Amniotic stem cell (primary cell): ENCODE measurements at regions not wholly inside any gene's neighbourhood (a gene's known extent, or its start where the extent isn't known, plus 50 kb on each side); places are given as distances from the start of the nearest gene placed in this dataset.
"Not testable (repeated sequence)": the region's sequence is repeated elsewhere in the genome, so short reads cannot be mapped to it uniquely, and the experiment has no call there.

Experiments
- DNase-seq: peaks from one replicate; lab custom pipeline; 2025; lab: John Stamatoyannopoulos, UW

DNA sequence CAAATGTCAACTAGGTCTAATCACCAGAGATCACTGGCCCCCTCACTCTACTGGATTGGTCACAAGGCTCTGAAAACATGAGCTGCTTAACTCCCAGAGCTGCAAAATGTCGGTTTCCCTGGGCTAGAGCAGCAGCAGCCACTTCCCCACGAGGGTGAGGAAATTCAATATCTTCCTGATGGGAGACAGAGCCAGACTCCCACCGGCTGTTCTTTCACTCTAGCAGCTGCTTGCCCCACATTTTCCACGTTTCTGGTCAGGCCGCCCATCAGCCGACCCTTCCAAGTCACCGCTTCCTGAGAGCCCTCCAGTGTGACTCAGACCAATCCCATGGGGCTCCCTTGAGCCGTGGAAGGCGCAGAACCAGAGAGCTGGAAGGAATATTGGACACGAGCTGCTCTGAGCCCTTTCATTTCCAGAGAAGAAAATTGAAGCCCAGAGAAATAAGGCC is 227.0 kb downstream of the ADAMTS15 start:
- no peak for DNase-seq

GRCh38 chr11:130675917-130676316 is 227.5 kb downstream of the ADAMTS15 start:
- DNase-seq: no peak

GRCh38 chr11:130677486-130678153 is 229.2 kb downstream of the ADAMTS15 start:
- peak; percentile 27 for DNase-seq

DNA sequence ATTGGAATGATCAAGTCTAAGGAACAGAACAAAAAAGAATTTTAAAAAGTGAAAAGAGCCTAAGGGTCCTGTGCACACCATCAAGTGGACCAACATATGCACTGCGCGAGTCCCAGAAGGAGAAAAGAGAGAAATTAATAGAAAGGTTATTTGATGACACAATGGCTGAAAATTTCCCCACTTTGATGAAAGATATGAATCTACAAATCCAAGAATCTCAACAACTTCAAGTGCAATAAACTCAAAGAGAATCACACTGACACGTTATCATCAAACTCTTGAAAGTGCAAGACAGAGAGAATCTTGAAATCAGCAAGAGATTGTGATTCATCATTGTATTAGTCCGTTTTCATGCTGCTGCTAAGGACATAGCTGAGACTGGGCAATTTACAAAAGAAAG is 230.8 kb downstream of the ADAMTS15 start:
- no peak for DNase-seq

DNA sequence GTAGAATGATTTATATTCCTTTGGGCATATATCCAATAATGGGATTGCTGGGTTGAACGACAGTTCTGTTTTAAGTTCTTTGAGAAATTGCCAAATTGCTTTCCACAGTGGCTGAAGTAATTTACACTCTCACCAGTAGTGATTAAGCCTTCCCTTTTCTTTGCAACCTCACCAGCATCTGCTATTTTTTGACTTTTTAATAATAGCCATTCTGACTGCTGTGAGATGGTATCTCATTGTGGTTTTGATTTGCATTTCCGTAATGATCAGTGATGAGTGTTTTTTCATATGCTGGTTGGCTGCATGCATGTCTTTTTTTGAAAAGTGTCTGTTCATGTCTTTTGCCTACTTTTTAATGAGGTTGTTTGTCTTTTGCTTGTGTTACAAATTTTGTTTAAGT is 233.8 kb downstream of the SNX19 start:
- DNase-seq: not testable (repeated sequence)

GRCh38 chr11:130689222-130689908 is 226.9 kb downstream of the SNX19 start:
- no peak for DNase-seq

GRCh38 chr11:130691581-130691980 is 224.7 kb downstream of the SNX19 start:
- no peak for DNase-seq

DNA sequence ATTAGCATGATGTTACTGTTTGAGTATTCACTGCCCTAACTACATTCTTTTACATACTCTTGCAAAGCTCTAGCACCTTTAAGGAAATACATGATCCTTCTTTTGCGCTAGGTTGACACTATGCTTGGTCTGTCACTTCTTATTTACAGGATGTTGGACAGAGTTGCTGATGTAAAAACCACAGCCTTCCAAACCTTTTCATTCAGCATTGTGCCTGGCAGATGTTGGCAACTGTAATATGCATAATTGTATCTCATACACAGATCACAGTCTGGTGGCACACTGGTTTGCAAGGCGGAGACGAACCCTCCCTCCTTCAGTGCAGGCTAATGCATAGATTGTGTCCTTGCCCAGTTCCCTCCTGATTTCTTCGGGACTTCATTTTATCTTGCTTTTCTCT is 224.1 kb downstream of the SNX19 start:
- DNase-seq: no peak

DNA sequence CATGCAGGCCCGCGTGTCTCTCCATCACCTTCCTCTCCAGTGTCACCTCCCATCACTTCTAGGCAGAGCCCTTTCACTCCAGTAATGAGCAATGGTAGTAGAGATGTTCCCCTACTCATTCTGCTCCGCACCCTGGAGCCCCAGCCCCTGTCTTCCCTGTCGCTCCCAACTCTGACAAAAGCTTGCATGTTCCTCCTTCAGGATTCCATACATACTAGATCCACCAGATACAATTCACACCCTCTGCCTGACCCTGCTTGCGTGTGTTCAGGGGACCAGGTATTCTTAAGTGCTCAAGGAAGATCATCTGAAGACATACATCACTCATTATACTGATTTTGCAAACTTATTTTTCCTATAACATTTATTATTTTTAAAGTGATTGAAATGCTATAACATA is 222.7 kb downstream of the SNX19 start:
- DNase-seq: no peak

DNA sequence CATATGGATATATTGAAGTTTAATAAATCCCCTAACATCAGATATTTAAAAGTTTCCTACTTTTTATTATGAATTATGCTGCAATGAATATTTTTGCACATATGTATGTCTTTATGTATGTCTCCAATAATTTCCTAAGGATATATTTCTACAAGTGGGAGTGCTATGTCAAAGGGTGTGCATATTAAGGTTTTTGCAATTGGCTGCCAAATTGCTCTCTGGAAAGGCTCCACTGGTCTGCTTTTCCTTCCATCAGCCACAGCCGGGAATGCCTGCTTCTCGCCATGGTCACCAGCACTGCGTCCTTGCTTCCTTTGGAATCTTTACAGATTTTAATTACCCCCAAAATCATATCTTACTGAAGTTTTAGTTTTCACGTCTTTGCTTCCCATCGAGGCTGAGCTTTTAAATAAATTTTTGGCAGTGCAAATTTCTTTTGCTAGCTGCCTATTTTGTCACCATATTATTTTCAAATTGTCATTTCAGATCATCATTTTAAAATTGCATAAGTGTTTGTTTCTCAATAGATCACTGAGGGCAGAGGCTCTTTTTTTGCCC is 221.7 kb downstream of the SNX19 start:
- no peak for DNase-seq

DNA sequence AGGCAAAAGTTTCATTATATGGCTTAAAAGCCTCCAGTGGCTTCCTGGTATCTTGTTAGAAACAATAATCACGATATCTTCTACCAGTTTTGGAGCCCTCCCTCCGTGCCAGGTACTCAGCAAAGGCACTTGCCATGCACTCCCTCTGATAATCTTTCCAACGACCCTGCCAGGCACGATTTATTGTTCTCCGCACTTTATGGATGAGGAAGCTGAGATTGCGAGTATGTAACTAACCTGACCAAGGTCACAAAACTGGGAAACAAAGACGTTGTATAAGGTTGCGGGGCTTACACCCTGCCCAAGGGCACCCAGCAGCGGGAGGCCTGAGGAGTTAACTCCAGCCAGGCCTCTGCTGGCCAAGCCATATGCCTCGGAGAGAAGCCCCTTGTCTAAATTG is 218.1 kb downstream of the SNX19 start:
- no peak for DNase-seq

DNA sequence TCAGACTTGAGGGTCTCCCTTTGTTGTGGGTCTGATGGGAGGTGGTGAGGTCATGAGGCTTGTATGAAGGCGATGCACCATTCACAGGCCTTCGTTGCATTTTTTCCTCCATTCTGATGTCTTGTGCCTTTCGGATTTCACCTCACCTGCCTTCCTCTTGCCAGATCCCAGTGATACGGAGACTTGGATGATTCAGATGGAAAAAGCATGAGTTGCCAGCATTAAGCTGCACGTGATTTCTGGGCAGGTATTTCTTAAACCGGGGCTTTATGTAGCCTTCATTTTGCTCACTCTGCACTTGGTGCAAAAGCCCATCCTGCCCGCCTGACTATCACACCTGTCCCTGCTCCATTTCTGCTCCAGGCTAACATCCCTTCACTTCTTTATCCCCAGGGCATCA is 216.7 kb downstream of the SNX19 start:
- no peak for DNase-seq

GRCh38 chr11:130700092-130700491 is 216.2 kb downstream of the SNX19 start:
- no peak for DNase-seq

DNA sequence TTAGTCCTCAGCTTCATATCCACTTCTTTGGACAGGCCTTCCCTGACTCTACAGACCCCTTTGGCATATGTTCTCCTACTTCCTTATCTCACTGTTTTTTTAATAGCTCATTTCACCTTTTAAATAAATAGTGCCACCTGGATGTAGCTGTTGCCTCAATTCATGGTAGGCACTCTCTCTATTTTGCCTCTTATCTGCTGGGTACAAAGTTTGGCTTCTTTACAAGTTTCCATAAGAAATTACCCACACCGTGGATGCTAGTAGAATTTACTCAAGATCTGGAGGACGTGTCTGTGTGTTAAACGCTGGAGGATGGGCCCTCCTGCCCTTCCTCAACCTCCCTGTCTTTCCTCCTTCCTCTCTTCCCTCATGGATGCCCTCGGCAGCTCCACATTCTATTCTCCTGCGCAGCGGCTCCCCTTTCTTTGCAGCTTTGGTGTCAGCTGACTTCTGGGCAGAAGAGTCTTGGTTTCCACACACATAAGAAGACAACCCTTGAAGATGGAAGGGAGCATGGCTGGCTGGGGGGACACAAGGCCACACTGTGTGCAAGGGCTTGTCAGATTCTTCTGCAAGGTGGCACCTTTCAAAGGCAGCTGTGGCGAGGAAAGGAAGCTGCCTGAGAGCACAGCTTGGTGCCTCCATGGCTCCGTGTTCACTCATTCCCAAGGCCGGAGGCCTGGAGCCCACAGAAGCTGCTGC is 212.6 kb downstream of the SNX19 start:
- DNase-seq: no peak

GRCh38 chr11:130705670-130706421 is 210.4 kb downstream of the SNX19 start:
- no peak for DNase-seq

- DNase-seq: no peak
These were observed 209.7 kb downstream of the SNX19 start for GRCh38 chr11:130706572-130706971.

DNA sequence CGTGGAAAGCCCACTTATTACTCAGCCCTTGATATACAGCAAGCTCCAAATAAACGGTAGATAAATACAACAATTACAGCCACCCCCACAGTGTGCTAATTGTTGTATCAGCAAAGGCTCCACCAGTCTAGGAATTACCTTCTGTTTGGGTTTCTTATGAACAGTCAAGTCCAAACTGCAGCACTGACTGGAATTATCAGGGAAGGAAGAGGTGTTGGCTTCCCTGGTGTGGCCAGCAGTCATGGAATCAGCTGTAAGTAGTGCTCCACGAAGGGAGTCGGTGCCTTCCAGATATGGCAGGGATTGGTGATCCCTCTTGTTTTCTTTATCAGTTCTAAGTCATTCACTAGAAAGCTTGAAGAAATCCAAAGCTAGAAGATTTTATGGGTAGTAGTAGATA is 209.1 kb downstream of the SNX19 start:
- no peak for DNase-seq

- DNase-seq: no peak
These were observed 206.7 kb downstream of the SNX19 start for GRCh38 chr11:130709531-130709930.

GRCh38 chr11:130710021-130710420 is 206.3 kb downstream of the SNX19 start:
- no peak for DNase-seq

GRCh38 chr11:130710497-130711012 is 205.7 kb downstream of the SNX19 start:
- DNase-seq: no peak

DNA sequence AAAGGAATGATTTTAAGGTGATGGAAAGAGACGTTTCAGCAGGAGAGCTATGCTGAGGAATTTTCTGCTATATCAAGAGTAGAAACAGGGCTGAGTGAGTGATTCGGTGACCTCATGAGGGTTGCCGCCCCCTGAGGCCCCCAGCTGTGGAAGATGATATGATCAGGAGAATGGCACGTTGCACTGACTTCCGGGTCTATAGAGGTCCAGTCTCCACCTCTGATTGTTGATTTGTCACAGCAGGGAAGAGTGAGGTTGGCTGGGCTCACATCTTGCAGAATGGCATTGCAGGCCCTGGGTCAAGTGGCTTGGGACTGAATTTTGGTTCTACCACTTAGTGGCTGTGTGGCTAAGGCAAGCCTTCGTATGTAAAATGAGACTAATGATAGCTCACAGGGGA is 205.1 kb downstream of the SNX19 start:
- no peak for DNase-seq

- no peak for DNase-seq
These were observed 203.8 kb downstream of the SNX19 start for GRCh38 chr11:130712480-130712879.
